Vagina (tissue), 2 donors: ENCODE measurements at regions not wholly inside any gene's neighbourhood (a gene's known extent, or its start where the extent isn't known, plus 50 kb on each side); places are given as distances from the start of the nearest gene placed in this dataset.

Source experiments
- POLR2A ChIP-seq, 2 donors: fragments of 450-650 bp; IDR thresholded peaks; one replicate each; pipeline ENCODE4 v1.6.1; 2017; ENCODE audit warnings: antibody characterized with exemption in 2 of 2, mild to moderate bottlenecking in 2 of 2, moderate library complexity in 2 of 2
- POLR2AphosphoS5 ChIP-seq, 2 donors: sonication (generic); formaldehyde crosslinking; IDR thresholded peaks; one replicate each; pipeline ENCODE4 v1.9.0; 2017; ENCODE audit warnings: antibody characterized with exemption in 2 of 2, mild to moderate bottlenecking in 2 of 2, low read depth in 1 of 2; ENCODE audit not compliant: insufficient read depth in 1 of 2
- TF ChIP-seq, protein P1 (sequence below), 3 experiments: fragments of 450-650 bp in 2 of 3; fragments of 200-600 bp in 1 of 3; sonication (generic) in 1 of 3; IDR thresholded peaks; one replicate each; pipeline ENCODE4 v1.5.1; 2017 to 2019; ENCODE audit warnings: antibody characterized with exemption in 3 of 3, mild to moderate bottlenecking in 2 of 3, moderate library complexity in 2 of 3

DNA sequence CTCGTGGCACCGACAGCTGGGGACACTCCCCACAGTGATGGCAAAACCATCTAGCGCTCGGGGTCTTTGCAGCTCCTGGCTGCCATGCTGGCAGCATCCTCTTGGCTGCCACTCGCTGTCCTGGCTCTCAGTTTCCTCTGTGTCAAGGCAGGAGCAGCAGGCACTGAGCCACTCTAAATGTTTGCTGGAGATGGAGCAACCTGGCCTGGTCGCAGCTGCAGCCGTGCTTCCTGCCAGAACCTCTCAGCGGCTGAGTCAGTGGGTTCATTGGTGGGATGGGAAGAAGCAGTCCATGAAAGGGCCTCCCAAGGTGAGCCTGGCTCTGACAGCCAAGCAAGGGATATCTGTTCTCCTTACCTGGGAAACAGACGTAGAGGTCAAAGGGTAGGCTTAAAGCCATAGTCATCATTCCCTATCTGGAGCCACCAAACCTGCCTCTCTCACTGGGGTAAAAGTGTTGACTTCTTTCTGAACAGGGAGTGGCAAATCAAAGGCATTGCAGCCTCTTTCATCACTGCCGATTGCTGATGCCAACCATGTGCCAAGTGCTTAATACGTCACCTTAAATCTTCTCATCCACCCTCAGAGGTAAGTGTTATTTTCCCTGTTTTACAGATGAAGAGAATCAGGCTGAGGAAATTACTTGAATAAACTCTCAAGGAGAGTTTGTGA, 304.8 kb upstream of the ZNF462 start:
- TF ChIP-seq POLR2A (IDR thresholded peaks at IDR 0.05) (no peak), POLR2AphosphoS5 (IDR thresholded peaks at IDR 0.05; ENCODE audit: insufficient read depth in 1 of 2, low read depth in 1 of 2) (no peak)
- TF ChIP-seq, protein P1, sequence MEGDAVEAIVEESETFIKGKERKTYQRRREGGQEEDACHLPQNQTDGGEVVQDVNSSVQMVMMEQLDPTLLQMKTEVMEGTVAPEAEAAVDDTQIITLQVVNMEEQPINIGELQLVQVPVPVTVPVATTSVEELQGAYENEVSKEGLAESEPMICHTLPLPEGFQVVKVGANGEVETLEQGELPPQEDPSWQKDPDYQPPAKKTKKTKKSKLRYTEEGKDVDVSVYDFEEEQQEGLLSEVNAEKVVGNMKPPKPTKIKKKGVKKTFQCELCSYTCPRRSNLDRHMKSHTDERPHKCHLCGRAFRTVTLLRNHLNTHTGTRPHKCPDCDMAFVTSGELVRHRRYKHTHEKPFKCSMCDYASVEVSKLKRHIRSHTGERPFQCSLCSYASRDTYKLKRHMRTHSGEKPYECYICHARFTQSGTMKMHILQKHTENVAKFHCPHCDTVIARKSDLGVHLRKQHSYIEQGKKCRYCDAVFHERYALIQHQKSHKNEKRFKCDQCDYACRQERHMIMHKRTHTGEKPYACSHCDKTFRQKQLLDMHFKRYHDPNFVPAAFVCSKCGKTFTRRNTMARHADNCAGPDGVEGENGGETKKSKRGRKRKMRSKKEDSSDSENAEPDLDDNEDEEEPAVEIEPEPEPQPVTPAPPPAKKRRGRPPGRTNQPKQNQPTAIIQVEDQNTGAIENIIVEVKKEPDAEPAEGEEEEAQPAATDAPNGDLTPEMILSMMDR (IDR thresholded peaks at IDR 0.05): no peak
